Epithelial cell of proximal tubule (primary cell): ENCODE measurements at regions not wholly inside any gene's neighbourhood (a gene's known extent, or its start where the extent isn't known, plus 50 kb on each side); places are given as distances from the start of the nearest gene placed in this dataset.

ENCODE experiments used
- DNase-seq: peaks from one replicate; pipeline ENCODE4 v3.0.0-alpha.2; 2011; ENCODE audit warnings: low read depth
- H3K4me3 ChIP-seq: 2 replicates; pipeline ENCODE4 v1.5.1; 2011; ENCODE audit warnings: low read depth, mild to moderate bottlenecking, low read length
- CTCF ChIP-seq: conservative IDR thresholded peaks from 2 replicates; pipeline ENCODE4 v1.5.1; 2012; ENCODE audit warnings: low read depth, mild to moderate bottlenecking, low read length

- TF ChIP-seq CTCF = peak; percentile 17
- no peak for DNase-seq
- H3K4me3 ChIP-seq = no peak overlapping the region
Observed at GRCh38 chr2:117512307-117512706, 302.2 kb upstream of the DDX18 start.

GRCh38 chr2:117514371-117514770 is 300.1 kb upstream of the DDX18 start:
- no peak for DNase-seq
- no peak for TF ChIP-seq CTCF
- no peak overlapping the region for H3K4me3 ChIP-seq

GRCh38 chr2:117519238-117519637 is 295.3 kb upstream of the DDX18 start:
- no peak overlapping the region for H3K4me3 ChIP-seq
- no peak for TF ChIP-seq CTCF
- DNase-seq = no peak

GRCh38 chr2:117519721-117520120 is 294.8 kb upstream of the DDX18 start:
- no peak overlapping the region for H3K4me3 ChIP-seq
- no peak for DNase-seq
- TF ChIP-seq CTCF = no peak

GRCh38 chr2:117523267-117523666 is 291.2 kb upstream of the DDX18 start:
- no peak overlapping the region for H3K4me3 ChIP-seq
- no peak for DNase-seq
- no peak for TF ChIP-seq CTCF

GRCh38 chr2:117523711-117524238 is 290.7 kb upstream of the DDX18 start:
- H3K4me3 ChIP-seq = no peak overlapping the region
- TF ChIP-seq CTCF = no peak
- DNase-seq = no peak

- no peak overlapping the region for H3K4me3 ChIP-seq
- DNase-seq = no peak
- peak; percentile 63 for TF ChIP-seq CTCF
Observed at GRCh38 chr2:117536139-117536538, 278.4 kb upstream of the DDX18 start.
